ENCODE measurements at regions not wholly inside any gene's neighbourhood (a gene's known extent, or its start where the extent isn't known, plus 50 kb on each side); places are given as distances from the start of the nearest gene placed in this dataset.

DNA sequence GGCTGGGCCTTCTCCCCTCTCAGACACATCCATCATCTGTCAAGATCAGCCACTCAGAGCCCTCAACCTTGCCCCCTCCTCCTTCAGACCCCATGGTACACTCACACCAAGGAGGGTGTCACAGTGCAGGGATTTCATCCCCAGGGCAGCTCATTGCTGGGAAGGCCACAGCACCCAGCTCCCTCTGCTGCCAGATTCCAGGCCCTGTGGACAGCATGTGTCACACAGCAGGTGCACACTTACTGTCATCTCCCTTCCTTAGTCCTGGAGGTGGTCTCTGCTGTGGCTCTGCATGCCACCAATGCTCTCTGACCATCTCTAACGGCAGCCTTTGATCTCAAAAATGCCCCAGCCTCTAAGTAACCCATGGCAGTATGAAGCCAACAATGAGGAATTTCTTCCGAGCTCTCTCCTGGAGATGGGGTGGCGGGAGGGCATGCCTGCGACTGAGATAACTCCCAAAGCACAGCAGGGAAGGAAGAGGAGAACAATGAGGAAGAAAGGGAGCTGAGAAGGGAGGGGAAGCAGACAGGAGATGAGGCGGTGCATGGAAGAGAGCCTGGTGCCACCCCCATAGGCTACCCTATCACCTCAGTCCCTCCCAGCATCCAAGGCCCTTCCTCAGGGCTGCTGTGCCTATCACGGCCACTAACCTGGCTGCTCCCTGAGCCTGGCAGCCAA is 101.0 kb downstream of the SINHCAF start:
- no peak for TF ChIP-seq RARB (CRISPR knock-in tag; IDR thresholded peaks at IDR 0.05)
- no peak for TF ChIP-seq ZFP3 (CRISPR knock-in tag; IDR thresholded peaks at IDR 0.05)

Measured in SK-N-SH treated with all-trans-retinoic acid at 6 μM for 48 hours (cell line).